HG03280 (cell line): ENCODE measurements at regions not wholly inside any gene's neighbourhood (a gene's known extent, or its start where the extent isn't known, plus 50 kb on each side); places are given as distances from the start of the nearest gene placed in this dataset.

ENCODE experiments used
- ATAC-seq: cut with Tn5 transposase; IDR thresholded peaks from one replicate; pipeline ENCODE4 v1.9.1; 2021; ENCODE audit warnings: mild to moderate bottlenecking, moderate library complexity; ENCODE audit not compliant: unreplicated experiment

DNA sequence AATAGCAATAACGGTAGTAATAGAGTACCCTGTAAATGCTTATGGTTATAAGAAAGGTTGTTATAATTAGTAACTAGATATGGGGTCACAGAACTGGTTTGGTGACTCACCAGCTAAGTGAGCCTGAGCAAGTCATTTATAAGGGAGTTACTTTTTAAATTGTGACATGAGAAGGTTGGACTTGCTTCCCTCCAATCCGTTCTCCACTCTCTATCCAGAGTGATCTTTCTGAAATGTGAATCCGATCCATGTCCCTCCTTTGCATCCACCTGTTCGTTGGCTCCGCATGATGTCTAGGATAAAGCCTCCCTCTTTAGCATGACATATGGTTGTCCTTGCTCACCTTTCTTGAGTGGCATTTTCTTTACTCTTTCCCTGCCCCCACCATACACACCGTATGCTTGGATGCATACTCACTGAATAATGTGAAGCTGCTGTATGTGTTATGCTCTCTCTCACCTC is 83.1 kb downstream of the CDC42EP3 start:
- no peak for ATAC-seq

DNA sequence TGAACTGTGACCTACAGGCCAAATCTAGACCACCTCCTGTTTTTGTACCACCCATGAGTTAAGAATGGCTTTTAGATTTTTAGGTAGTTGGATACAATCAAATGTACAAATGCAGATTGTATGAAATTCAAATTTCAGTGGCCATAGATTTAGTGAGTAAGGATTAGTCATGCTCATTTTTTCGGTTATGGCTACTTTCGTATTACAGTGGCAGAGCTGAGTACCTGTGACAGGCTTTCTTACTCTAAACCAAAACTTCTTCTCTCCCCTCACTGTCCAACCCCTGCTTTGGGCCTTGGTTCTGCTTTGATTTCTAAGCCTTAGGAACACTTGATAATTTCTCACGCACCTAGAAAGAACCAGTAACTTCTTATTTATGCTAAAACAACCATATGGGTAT is 82.1 kb downstream of the CDC42EP3 start:
- peak; percentile 54 for ATAC-seq

GRCh38 chr2:37590119-37590571 is 81.3 kb downstream of the CDC42EP3 start:
- ATAC-seq, result no peak
